ENCODE measurements at regions not wholly inside any gene's neighbourhood (a gene's known extent, or its start where the extent isn't known, plus 50 kb on each side); places are given as distances from the start of the nearest gene placed in this dataset.

DNA sequence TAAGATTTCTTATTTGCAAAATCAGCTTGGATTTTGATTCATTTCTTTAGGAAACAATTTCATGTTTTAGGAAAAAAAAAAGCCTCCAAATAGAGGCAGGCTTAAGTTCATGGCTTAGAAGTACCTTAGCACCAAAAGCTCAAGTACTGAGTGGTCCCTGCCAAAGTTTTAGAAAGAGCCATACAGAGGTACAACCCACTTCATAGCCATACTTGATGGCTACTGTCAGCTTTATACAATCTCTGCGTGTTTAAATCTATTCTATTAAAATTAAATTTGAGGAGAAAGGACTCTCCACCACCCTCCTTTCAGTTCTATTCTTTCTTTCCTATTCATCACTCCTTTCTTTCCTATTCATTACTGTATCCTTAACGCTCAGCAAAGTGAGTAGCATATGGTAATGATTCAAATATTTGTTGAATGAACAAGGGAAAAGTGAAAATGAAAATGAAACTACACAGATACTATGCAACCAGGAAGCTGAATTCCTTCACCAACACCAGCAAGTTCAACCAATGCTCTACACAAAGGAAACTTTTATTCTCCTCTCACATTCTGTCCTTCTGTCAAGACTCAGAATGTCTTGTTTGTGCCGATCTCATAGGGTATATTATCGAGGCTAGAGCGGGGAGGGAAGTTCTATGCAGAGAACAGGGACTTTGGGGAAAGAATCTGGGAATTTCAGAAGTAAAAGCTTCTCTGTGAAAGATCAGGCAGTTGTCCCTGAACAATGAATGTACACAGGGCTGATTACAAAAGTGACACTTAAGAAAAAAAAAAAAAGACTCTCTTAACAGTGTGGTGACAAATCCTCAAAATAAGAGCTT, 138.6 kb upstream of the SPEF2 start:
- Histone ChIP-seq H3K4me1 (ENCODE audit: control insufficient read depth in 1 of 2, insufficient read depth in 2 of 2, low read length in 2 of 2) (no peaks in the 10 kb centered on the region), H3K9ac (ENCODE audit: low read length) (no peak overlapping the region), H3K4me2 (ENCODE audit: low read length) (peak overlapping the region; percentile 19; the same call in 1 of the 2 replicates), H3K27me3 (ENCODE audit: insufficient read depth, low read length) (peaks cover 5% of the 10 kb centered on the region; the same call in 1 of the 2 replicates), H3K27ac (ENCODE audit: low read depth, low read length) (no peak overlapping the region), H3K79me2 (ENCODE audit: insufficient read depth, low read length) (no peaks in the 10 kb centered on the region), H3K36me3 (ENCODE audit: control insufficient read depth in 1 of 2, insufficient read depth in 2 of 2, low read length in 2 of 2) (no peaks in the 10 kb centered on the region), H4K20me1 (ENCODE audit: insufficient read depth) (no peaks in the 10 kb centered on the region), H3K9me2 (ENCODE audit: insufficient read depth) (no peaks in the 10 kb centered on the region), H3K9me3 (ENCODE audit: control insufficient read depth in 1 of 2, insufficient read depth in 1 of 2, low read depth in 1 of 2, low read length in 2 of 2) (no peaks in the 10 kb centered on the region), H3K4me3 (replicated peaks in 1 of 2; ENCODE audit: low read depth in 1 of 2, low read length in 2 of 2) (no peak overlapping the region), H2AFZ (ENCODE audit: low read depth, low read length, poor library complexity, severe bottlenecking) (no peak overlapping the region)
- ChIA-PET CTCF (interaction anchor here (0.8 kb wide), 1 partner anchor 43 kb away, joined by 4 read pairs; no protein-coding TSS in a partner anchor), RAD21 (ENCODE audit: low non-redundant PET in 1 of 2, low total read pairs in 2 of 2, uncharacterized antibody in 2 of 2, unreplicated experiment in 2 of 2) (no interaction called here), POLR2A (no interaction called here)
- intact Hi-C loops (cut with micrococcal nuclease) = no loop called here
- ATAC-seq (no peak), DNase-seq (ENCODE audit: low read depth, low spot score) (no peak)
- TF ChIP-seq EZH2phosphoT487 (IDR thresholded peaks at IDR 0.05; ENCODE audit: borderline replicate concordance) (no peak), TCF7L2 (IDR thresholded peaks at IDR 0.05; ENCODE audit: borderline replicate concordance, extremely low read depth, insufficient read depth, insufficient read length) (no peak), RAD21 (IDR thresholded peaks at IDR 0.05; ENCODE audit: low read depth) (no peak), SRF (IDR thresholded peaks at IDR 0.05; ENCODE audit: low read depth) (no peak), POLR2A (IDR thresholded peaks at IDR 0.05; ENCODE audit: borderline replicate concordance, extremely low read depth, insufficient read depth, insufficient read length) (no peak), CEBPB (IDR thresholded peaks at IDR 0.05; ENCODE audit: low read depth) (no peak)
- no TSS peak for BruUV-seq (replicated peaks)

DNA sequence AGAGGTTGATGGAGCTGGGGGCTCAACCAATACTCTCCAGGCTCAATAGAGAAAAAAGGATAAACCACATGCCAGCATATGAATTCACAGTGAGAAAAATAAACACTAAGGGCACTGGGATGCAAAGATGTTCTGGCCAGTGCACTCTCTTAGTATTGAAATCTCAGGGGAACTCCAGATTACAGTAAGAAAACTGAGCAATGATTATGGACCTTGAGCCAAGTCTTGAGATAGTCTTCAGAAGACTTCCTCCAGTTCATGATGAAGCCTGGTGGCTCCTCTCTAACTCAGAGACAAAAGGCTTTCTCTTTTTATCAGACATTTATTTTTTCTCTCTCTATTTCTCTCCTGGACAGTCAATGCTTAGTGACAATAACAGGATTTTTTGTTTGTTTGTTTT, 139.8 kb upstream of the SPEF2 start:
- no TSS peak for BruUV-seq (replicated peaks)
- Histone ChIP-seq H3K4me3 (replicated peaks in 1 of 2; ENCODE audit: low read depth in 1 of 2, low read length in 2 of 2) (no peak overlapping the region), H2AFZ (ENCODE audit: low read depth, low read length, poor library complexity, severe bottlenecking) (no peak overlapping the region), H3K4me2 (ENCODE audit: low read length) (no peak overlapping the region), H3K9me2 (ENCODE audit: insufficient read depth) (no peaks in the 10 kb centered on the region), H4K20me1 (ENCODE audit: insufficient read depth) (no peaks in the 10 kb centered on the region), H3K36me3 (ENCODE audit: control insufficient read depth in 1 of 2, insufficient read depth in 2 of 2, low read length in 2 of 2) (no peaks in the 10 kb centered on the region), H3K9me3 (ENCODE audit: control insufficient read depth in 1 of 2, insufficient read depth in 1 of 2, low read depth in 1 of 2, low read length in 2 of 2) (no peaks in the 10 kb centered on the region), H3K79me2 (ENCODE audit: insufficient read depth, low read length) (no peaks in the 10 kb centered on the region), H3K27me3 (ENCODE audit: insufficient read depth, low read length) (peaks cover 5% of the 10 kb centered on the region; the same call in 1 of the 2 replicates), H3K27ac (ENCODE audit: low read depth, low read length) (no peak overlapping the region), H3K4me1 (ENCODE audit: control insufficient read depth in 1 of 2, insufficient read depth in 2 of 2, low read length in 2 of 2) (no peaks in the 10 kb centered on the region), H3K9ac (ENCODE audit: low read length) (no peak overlapping the region)
- intact Hi-C loops (cut with micrococcal nuclease) = no loop called here
- ChIA-PET CTCF (no interaction called here), POLR2A (no interaction called here), RAD21 (ENCODE audit: low non-redundant PET in 1 of 2, low total read pairs in 2 of 2, uncharacterized antibody in 2 of 2, unreplicated experiment in 2 of 2) (no interaction called here)
- no peak for ATAC-seq
- DNase-seq (ENCODE audit: low read depth, low spot score) = no peak
- TF ChIP-seq EZH2phosphoT487 (IDR thresholded peaks at IDR 0.05; ENCODE audit: borderline replicate concordance) (no peak), EGR1 (IDR thresholded peaks at IDR 0.05; ENCODE audit: low read depth) (no peak), SP1 (IDR thresholded peaks at IDR 0.05; ENCODE audit: low read depth) (no peak), FOSL1 (IDR thresholded peaks at IDR 0.05; ENCODE audit: low read depth) (no peak), POLR2A (IDR thresholded peaks at IDR 0.05; ENCODE audit: borderline replicate concordance, extremely low read depth, insufficient read depth, insufficient read length) (no peak), EZH2 (IDR thresholded peaks at IDR 0.05) (no peak), CBX3 (IDR thresholded peaks at IDR 0.05; ENCODE audit: low read depth) (no peak), TCF7L2 (IDR thresholded peaks at IDR 0.05; ENCODE audit: borderline replicate concordance, extremely low read depth, insufficient read depth, insufficient read length) (no peak), POLR2AphosphoS5 (IDR thresholded peaks at IDR 0.05; ENCODE audit: low read depth, low read length) (no peak), ELF1 (IDR thresholded peaks at IDR 0.05; ENCODE audit: borderline replicate concordance, low read depth) (no peak), CEBPB (IDR thresholded peaks at IDR 0.05; ENCODE audit: low read depth) (no peak), RAD21 (IDR thresholded peaks at IDR 0.05; ENCODE audit: low read depth) (no peak)
- TF ChIP-seq, protein P1, sequence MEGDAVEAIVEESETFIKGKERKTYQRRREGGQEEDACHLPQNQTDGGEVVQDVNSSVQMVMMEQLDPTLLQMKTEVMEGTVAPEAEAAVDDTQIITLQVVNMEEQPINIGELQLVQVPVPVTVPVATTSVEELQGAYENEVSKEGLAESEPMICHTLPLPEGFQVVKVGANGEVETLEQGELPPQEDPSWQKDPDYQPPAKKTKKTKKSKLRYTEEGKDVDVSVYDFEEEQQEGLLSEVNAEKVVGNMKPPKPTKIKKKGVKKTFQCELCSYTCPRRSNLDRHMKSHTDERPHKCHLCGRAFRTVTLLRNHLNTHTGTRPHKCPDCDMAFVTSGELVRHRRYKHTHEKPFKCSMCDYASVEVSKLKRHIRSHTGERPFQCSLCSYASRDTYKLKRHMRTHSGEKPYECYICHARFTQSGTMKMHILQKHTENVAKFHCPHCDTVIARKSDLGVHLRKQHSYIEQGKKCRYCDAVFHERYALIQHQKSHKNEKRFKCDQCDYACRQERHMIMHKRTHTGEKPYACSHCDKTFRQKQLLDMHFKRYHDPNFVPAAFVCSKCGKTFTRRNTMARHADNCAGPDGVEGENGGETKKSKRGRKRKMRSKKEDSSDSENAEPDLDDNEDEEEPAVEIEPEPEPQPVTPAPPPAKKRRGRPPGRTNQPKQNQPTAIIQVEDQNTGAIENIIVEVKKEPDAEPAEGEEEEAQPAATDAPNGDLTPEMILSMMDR (IDR thresholded peaks at IDR 0.05 in 2 of 3, conservative IDR thresholded peaks at IDR 0.05 in 1 of 3; ENCODE audit: borderline replicate concordance in 1 of 3, insufficient read depth in 1 of 3, low read depth in 2 of 3, low read length in 2 of 3) = no peak
- TF ChIP-seq, protein P2, sequence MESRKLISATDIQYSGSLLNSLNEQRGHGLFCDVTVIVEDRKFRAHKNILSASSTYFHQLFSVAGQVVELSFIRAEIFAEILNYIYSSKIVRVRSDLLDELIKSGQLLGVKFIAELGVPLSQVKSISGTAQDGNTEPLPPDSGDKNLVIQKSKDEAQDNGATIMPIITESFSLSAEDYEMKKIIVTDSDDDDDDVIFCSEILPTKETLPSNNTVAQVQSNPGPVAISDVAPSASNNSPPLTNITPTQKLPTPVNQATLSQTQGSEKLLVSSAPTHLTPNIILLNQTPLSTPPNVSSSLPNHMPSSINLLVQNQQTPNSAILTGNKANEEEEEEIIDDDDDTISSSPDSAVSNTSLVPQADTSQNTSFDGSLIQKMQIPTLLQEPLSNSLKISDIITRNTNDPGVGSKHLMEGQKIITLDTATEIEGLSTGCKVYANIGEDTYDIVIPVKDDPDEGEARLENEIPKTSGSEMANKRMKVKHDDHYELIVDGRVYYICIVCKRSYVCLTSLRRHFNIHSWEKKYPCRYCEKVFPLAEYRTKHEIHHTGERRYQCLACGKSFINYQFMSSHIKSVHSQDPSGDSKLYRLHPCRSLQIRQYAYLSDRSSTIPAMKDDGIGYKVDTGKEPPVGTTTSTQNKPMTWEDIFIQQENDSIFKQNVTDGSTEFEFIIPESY (IDR thresholded peaks at IDR 0.05; ENCODE audit: extremely low read depth, insufficient replicate concordance, low read length) = no peak

Measured in HCT116 (cell line).